GM18508 (cell line): ENCODE measurements at regions not wholly inside any gene's neighbourhood (a gene's known extent, or its start where the extent isn't known, plus 50 kb on each side); places are given as distances from the start of the nearest gene placed in this dataset.
"Not testable (repeated sequence)": the region's sequence is repeated elsewhere in the genome, so short reads cannot be mapped to it uniquely, and the experiment has no call there.

Experiments
- ATAC-seq: cut with Tn5 transposase; IDR thresholded peaks from one replicate; pipeline ENCODE4 v1.9.1; 2021; ENCODE audit warnings: moderate number of reproducible peaks; ENCODE audit not compliant: insufficient read depth, unreplicated experiment

DNA sequence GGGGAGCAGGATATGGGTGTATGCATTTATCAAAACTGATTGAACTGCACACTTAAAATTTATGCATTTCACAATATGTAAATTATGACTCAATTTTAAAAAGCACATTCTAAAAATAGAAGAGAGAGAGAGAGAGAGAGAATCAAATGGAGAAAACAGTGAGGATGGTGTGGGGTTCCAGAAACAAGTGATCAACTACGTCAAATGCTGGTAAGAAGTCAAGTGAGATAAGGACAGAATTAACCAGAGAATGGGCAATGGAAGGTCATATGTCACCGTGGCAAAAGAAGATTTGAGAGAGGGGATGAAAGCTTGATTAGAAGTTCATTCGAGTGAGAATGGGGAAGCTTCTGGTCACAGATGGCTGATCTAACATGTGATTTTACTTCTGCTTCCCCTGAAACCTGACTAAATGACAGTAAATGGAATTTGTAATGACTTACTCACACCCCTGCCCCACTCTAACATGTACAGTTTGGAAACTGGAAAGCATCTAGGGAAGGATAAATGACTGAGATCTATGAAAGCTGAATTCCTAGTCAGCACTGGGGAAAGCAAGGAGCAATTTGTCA is 276.5 kb upstream of the AMIGO2 start:
- peak; percentile 73 for ATAC-seq

DNA sequence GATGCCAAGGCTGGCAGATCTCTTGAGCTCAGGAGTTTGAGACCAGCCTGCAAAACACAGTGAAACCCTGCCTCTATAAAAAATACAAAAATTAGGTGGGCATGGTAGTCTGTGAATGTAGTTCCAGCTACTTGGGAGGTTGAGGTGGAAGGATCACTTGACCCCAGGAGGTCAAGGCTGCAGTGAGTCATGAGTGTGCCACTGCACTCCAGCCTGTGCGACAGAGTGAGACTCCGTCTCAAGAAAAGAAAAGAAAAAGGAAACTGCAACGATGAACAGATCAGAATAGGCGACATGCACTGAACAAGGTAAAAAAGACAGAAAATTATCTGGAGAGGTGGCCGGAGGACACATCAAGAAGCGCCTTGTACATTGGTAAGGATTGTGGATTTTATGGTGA is 273.7 kb upstream of the AMIGO2 start:
- no peak for ATAC-seq

DNA sequence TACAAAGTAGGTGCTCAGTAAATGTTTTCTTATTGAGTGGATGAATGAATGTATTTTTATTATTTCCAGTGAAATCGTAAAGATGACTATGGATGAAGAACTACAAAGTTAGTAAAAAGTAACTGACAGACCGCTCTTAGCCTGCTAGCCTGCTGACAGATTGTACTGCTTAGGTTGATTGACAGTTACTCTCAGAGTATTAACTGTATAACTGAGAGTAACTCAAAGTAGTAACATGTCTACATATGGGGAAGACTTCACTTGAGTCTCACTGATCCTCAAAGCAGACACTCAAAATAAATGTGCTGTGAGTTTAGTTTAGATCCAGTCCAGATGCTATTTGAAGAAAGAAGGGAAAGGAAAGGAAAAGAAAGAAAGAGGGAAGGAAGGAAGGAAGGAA is 272.3 kb upstream of the AMIGO2 start:
- ATAC-seq, result no peak

DNA sequence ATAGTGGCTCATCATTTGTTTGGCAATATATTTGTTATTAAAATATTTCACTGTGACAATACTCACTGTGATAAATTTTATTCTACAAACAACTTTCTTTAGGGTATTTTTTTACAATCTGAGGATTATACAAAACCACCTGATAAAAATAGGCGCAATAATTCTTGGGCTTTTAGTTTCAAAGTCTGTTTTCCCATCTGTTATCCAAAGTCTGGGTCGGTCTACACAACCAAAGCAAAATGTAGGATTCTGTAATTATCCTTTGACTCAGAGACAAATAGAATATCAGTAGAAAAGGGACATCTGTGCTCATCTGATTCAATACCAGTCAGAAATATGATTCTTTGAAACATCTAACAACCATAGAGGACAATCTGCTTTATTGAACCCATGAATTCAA is 271.8 kb upstream of the AMIGO2 start:
- ATAC-seq, result no peak

DNA sequence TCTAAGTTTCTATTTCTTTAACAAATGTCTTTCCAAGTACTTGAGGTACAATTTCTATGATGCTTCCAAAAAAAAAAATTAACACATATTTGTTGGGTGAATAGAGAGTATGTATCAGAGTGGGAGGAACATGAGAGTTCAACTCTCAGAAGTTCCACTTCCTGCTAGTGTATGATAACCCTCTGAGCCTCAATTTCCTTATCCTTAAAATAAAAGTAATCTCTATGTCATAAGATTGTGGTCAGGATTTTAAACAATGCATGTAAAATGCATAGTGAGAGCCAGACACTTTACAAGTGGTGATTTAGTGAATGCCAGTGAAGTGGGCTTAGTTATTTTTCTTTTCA is 270.3 kb upstream of the AMIGO2 start:
- no peak for ATAC-seq

DNA sequence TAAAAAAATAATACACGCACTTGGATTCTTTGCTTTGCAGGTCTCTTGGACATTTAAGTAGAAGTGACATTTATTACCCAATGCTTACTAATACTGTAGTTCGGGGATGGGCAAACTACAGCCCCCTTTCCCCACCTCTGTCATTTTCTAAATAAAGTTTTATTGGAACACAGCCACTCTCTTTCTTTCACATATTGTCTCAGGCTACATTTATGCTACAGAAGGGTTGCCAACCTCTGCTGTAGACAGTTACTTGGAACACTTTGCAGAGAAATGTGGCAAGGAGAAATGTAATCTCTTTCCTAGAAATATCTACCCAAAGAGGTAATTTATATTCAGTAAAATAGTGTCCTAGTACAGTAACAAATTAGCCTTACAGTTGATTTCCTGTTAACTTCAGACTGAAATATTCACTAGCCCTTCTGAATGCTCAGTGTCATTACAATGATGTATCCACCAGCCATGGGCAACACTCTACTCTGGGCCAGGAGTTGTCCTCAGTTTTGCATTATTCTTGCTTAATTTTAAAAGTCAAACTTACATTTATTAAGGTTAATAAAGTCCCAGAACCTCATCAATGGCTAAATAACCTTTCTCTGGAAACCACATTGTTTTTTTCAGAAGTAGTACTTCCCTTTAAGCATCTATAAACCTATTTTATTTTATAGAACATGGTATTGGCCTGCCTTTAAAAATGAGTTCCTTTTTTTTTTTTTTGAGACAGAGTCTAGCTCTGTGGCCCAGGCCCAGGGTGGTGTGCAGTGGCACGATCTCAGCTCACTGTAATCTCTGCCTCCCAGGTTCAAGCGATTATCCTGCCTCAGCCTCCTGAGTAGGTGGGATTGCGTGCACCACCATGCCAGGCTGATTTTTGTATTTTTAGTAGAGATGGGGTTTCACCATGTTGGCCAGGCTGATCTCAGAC is 269.6 kb upstream of the AMIGO2 start:
- no peak for ATAC-seq

DNA sequence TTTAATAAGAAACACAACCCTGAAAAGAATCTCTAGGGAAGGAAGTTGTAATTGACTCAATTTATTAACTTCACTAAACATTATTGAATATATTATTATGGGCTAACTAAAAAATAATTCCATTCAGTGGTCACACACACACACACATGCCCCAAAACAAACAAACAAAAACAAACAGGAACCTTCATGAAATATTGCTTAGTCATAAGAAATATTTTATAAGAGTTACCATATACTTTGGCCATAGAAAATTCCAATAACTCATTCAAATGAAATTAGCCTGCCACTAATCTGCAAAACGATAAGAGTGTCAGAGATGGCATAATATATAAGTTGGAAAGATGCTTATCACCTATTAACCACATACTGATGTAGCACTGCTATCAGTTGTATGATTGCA is 268.4 kb upstream of the AMIGO2 start:
- no peak for ATAC-seq

DNA sequence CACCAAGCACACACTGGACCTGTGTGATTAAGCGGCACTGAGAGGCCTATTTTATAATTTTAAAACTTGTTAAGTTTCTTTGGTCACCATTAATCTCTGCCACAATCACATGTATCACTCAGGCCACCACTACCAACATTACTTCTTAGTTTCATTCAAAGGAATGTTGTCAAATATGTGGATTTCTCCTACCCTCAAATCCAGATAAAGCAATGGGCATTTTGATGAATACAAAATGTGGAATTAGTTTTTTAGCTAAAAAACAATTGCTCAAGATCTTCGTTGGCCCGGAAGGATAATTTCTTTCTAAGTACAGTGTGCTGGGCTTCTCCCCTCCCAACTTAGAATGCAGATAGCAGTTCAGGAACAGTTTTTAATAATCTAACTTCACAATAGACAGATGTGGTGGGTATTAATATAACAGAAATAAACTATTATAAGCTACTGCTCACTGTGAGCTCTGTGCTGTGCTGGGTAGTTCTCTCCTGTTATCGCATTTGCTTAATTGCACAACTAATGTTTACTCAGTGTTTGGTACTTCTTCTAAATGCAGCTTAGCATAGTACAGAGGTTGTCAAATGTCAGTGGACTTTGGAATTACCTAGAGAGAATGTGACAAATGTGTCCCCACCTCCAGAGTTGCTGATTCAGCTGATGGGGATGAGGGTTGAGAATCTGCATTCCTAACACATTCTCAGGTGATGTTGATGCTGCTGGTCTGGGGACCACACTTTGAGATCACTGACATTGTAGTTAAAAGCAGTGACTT is 266.7 kb upstream of the AMIGO2 start:
- no peak for ATAC-seq

DNA sequence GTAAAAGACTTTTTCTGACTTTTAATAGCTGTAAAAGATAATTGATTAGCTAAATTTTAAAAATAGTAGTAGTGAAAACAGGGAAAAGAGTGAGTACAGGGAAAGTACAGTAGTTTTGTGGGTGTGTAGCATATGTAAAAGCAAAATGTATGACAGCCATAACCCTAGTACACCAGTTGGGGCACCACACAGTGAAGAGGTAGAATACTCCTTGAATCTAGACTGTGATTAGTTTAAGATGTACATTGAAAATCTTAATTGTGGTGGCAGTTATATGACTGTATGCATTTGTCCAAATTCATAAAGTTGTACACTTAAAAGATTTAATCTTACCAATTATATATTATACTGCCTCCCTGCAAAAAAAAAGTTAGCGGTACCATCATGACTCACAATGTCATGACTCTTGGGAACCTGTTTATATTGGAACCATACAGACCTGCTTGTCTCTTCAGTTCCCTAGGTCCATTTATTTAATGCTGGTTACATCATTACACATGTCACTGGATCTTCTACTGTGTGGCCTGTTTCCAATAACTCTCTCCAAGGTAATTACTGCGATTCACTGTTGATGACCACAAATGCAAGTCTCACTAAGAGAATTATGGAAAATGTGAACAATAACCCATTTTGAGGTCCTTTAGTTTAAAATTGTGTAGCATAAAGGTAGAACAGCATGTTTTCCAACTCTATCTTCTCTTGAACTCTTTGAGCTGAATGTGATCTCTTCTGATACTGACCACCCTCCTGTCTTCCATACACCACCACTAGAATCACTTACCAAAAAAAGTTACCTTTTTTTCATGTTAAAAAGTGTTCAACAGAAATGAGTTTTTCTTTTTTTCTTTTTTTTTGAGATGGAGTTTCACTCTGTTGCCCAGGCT is 264.2 kb upstream of the AMIGO2 start:
- no peak for ATAC-seq

DNA sequence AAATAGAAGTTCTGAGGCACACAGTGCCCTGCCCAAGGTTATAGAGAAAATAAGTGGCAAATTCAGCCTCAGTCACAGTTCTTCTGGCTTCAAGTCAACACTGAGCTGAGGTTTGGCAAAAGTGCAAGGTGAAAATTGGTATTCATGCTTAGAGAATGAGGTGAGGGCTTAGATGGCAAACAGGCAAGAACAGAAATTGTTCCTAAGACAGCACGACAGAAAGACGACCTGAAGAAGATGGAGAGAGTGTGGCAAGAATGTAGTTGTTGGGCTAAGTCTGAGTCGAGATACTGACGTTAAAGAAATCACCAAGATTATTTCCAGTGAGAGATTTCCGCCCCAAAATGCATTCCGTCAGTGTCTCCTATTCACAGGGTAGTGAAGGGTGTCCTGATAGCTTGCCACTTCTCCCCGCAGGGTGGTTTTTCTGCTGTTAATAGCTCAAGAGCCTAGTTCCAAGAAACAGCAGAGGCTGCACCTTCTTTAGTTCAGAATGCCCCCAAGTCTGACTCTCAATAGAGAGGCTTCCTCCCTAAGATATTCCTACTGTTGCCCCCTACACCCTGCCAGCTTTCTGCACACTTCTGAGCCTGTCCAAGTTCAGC is 260.8 kb upstream of the AMIGO2 start:
- no peak for ATAC-seq

DNA sequence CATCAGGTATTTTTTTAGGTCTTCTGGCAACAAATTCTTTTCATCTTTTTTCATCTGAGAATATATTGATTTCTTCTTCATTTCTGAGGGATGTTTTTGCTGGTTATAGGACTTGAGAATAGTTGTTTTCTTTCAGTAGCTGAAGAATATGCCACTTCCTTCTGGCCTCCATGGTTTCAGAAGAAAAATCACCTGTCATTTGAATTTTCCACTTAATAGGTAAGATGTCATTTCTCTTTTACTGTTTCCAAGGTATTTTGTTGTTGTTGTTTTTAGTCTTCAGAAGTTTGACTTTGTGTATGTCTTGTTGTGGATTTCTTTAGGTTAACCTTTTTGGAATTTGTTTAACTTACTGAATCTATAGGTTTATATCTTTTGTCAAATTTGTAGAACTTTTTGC is 257.8 kb upstream of the AMIGO2 start:
- ATAC-seq, result no peak

DNA sequence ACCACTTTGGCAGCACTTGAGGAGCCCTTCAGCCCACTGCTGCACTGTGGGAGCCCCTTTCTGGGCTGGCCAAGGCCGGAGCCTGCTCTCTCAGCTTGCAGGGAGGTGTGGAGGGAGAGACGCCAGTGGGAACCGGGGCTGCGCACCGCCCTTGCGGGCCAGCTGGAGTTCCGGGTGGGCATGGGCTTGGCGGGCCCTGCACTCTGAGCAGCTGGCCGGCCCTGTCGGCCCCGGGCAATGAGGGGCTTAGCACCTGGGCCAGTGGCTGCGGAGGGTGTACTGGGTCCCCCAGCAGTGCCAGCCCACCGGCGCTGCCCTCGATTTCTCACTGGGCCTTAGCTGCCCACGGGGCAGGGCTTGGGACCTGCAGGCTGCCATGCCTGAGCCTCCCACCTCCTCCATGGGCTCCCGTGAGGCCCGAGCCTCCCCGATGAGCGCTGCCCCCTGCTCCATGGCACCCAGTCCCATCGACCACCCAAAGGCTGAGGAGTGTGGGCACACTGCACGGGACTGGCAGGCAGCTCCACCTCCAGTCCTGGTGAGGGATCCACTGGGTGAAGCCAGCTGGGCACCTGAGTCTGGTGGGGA is 253.6 kb upstream of the AMIGO2 start:
- ATAC-seq, result not testable (repeated sequence)

DNA sequence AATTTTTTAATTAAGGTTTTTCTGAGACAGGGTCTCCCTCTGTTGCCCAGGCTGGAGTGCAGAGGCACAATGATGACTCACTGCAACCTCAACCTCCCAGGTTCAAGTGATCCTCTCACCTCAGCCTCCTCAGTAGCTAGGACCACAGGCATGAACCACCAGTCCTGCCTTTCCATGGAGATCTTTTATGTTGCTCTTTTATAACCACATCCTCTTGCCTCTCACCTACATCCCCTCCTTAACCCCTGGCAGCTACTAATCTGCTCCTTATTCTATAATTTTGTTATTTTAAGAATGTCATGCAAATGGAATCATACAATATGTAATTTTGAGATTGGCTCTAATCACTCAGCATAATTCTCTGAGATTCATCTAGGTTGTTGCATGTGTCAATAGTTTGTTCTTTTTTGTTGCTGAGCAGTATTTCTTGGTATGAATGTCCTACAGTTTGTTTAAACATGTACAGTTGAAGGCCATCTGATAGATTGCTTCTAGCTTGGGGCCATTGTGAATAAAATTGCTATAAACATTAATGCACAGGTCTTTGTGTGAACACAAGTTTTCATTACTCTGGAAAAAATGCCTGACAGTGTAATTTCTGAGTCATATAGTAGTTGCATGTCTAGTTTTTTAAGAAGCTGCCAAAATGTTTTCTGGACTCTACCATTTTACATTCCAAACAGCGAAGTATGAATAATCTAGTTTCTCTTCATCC is 249.2 kb upstream of the AMIGO2 start:
- ATAC-seq, result no peak

DNA sequence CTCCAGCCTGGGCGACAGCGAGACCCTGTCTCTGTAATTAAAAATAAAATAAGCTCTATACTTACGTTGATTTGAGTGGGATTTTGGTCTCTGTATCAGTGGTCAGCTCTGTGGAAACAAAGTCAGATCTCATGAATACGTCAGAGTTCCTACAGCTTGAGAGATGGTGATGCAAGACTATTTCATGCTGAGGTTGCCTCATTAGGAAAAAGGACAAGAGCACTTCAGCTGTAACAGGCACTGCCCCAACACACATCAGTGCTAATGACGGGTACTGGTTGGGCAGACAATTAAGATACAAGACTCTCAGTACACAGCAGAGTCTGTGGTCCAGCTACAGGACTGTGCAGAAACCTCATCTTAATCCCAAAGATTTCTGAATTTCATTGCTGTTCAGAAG is 246.4 kb upstream of the AMIGO2 start:
- no peak for ATAC-seq

DNA sequence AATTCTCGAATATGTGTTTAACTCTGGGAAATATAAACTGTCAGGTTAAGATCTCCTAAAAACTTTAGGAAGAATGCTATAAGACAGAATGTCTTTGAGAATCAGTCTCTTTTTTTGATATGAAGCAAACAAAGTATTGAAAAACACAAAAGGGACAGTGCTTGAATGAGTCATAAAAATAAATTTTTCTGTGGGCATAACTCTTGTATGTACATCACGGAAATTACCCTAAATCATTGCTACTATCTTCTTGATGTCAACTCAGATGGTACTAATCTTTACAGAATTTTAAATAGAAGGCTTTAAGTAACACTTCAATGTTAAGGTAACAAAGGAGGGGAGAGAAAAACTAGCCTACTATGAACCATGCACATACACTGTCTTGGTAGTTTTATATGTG is 244.0 kb upstream of the AMIGO2 start:
- no peak for ATAC-seq

DNA sequence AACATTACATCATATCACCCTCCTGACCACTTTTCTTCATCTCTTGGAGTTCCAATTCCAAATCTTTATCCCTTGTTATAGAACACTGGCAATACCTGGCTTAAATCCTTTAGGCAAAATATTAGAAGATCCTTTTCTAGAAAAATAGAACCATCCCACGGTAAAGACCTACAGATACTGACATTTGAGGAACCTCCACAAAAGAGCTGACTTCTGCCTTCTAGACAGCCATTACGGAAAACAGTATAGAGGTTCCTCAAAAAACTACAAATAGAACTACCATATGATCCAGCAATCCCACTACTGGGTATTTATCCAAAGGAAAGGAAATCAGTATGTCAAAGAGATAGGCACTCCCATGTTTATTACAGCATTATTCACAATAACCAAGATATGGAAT is 241.7 kb upstream of the AMIGO2 start:
- ATAC-seq, result no peak

DNA sequence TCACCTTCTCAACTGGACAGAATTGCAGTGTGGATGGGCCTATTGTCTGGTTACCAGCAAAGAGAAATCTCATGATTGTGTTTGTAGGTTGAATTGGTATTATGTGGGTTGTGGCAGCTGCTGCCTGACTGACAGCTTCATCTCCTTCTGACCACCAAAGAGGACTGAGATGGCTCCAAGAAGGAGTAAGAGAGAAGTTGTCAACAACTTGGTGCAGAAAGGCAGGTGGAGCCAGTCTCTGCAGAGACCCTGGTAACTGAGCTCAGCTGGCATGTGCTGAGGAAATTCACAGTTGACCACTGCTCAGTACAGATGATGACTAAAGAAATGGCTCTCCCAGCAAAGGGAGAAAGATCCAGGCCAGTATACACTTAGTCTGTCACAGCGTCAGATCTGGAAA is 240.0 kb upstream of the AMIGO2 start:
- no peak for ATAC-seq

DNA sequence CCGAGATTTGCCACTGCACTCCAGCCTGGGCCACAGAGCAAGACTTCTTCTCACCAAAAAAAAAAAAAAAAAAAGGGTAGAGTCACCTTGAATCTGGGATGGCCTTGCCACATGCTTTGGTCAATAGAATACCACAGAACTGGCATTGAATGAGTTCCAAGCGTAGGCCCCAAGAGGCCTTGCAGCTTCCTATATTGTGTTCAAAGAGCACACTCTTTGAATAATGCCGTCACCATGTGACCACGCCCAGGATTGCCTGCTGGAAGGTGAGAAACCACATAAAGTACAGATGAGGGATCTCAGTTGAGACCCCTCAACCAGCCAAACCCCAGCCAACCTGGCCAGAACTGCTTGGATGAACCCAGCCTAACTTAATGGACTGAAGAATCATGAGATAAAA is 239.2 kb upstream of the AMIGO2 start:
- ATAC-seq, result no peak
